ENCODE measurements at regions not wholly inside any gene's neighbourhood (a gene's known extent, or its start where the extent isn't known, plus 50 kb on each side); places are given as distances from the start of the nearest gene placed in this dataset.
"Not testable (repeated sequence)": the region's sequence is repeated elsewhere in the genome, so short reads cannot be mapped to it uniquely, and the experiment has no call there.

DNA sequence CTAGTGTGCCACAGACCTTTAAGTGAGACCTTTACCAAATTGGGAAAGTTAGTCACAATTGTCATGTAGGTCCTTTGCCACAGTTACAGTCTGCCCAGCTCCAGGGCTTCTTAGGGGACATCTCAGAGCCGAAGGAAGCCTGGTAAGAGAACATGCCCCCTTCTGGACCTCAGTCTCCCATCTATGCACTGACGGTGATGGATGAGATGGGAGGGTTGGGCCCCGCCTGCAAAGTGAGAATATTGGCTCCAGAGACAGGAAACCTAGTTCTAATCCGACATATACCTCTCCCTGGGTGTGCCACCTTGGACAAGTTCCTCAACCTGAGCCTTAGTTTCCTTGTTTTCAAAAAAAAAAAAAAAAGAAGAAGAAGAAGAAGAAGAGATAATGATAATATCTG is 85.1 kb upstream of the NAV2 start:
- DNase-seq (ENCODE audit: low read depth in 2 of 3, low spot score in 2 of 3) = no peak

DNA sequence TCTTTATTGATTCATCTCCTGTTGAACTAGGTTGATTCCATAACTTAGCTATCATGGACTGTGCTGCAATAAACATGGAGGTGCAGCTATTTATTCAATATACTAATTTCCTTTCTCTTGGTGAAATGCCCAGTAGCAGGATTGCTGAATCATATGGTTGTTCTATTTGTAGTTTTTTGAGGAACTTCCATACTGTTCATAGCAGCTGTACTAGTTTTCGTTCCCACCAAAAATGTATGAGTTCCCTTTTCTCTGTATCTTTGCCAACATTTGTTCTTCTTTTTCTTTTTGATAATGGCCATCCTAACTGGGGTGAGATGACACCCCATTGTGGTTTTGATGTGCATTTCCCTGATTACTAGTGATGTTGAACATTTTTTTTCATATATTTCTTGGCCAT is 87.2 kb upstream of the NAV2 start:
- no peak for DNase-seq (ENCODE audit: low read depth in 2 of 3, low spot score in 2 of 3)

- no peak for DNase-seq (ENCODE audit: low read depth in 2 of 3, low spot score in 2 of 3)
These were observed 94.7 kb upstream of the NAV2 start for GRCh38 chr11:19617696-19618523.

- no peak for DNase-seq (ENCODE audit: low read depth in 2 of 3, low spot score in 2 of 3)
These were observed 97.1 kb upstream of the NAV2 start for GRCh38 chr11:19615341-19616183.

DNA sequence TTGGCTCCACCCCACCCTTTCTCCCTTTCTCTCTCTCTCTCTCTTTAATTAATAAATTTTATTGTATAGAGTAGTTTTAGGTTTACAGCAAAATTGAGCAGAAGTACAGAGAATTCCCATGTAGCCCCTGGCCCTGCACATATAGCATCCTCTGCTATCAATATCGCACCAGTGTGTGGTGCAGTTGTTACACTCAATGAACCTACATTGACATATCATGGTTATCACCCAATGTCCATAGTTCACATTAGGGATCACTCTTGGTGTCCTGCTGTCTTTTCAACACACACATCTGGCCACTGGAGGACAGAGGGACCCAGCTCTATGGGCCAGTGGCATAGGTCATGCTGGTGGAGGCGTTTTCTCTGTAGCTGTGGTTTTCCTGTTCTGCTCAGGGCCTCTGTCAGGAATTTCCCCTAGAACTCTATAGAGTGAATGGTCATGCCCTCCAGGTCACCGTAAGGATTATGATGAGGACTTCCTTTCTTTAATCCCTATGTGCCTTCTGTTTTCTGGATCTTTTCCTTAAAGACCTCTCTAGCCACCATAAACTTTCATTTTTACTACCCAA is 98.2 kb upstream of the NAV2 start:
- DNase-seq (ENCODE audit: low read depth in 2 of 3, low spot score in 2 of 3) = no peak

DNA sequence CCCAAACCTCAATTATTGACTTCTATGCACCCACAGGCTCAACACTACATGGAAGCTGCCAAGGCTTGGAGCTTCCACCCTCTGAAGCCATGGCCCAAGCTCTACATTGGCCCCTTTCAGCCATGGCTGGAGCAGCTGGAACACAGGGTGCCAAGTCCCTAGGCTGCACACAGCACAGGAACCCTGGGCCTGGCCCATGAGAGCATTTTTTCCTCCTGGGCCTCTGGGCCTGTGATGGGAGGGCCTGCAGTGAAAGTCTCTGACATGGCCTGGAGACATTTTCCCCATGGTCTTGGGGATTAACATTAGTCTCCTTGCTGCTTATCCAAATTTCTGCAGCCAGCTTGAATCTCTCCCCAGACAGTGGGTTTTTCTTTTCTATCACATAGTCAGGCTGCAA is 100.6 kb upstream of the NAV2 start:
- not testable (repeated sequence) for DNase-seq (ENCODE audit: low read depth in 2 of 3, low spot score in 2 of 3)

GRCh38 chr11:19607656-19608360 is 104.8 kb upstream of the NAV2 start:
- no peak for DNase-seq (ENCODE audit: low read depth in 2 of 3, low spot score in 2 of 3)

DNA sequence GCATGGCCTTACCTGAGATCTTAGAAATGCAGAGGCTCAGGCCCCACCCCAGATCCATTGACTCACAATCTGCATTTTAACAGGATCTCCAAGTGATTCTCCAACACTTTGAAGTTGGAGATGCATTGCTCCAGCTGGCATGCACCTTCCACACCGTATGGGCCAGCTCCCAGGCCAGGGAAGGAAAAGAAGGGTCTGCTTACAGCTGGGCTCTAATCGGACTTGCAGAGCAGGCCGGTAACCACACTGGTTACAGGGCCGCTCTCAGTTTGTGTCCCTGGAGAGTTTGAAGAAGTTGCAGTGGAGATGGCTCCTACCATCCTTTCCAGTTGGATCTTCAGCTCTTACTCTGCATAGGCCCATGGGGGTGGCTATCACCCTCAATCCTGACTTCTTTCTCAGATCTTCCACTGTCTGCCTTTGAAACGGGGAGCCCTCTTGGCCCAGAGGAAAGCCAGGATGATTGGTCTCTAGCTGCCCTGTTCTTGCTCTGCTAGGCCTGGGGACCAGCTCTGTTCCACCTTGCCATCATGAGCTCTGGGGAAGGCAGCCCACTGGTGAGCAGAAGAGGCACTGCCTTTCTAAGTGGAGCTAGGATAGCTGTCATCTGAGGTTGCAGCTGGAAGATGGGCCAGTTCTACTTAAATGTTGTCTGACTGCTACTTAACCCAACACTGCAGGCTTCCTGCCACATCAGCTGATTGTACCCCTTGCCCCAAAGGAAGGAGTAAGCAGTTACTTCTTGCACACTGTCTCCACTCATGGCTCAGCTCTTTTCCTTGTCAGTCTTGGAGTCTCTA is 105.6 kb upstream of the NAV2 start:
- no peak for DNase-seq (ENCODE audit: low read depth in 2 of 3, low spot score in 2 of 3)

DNA sequence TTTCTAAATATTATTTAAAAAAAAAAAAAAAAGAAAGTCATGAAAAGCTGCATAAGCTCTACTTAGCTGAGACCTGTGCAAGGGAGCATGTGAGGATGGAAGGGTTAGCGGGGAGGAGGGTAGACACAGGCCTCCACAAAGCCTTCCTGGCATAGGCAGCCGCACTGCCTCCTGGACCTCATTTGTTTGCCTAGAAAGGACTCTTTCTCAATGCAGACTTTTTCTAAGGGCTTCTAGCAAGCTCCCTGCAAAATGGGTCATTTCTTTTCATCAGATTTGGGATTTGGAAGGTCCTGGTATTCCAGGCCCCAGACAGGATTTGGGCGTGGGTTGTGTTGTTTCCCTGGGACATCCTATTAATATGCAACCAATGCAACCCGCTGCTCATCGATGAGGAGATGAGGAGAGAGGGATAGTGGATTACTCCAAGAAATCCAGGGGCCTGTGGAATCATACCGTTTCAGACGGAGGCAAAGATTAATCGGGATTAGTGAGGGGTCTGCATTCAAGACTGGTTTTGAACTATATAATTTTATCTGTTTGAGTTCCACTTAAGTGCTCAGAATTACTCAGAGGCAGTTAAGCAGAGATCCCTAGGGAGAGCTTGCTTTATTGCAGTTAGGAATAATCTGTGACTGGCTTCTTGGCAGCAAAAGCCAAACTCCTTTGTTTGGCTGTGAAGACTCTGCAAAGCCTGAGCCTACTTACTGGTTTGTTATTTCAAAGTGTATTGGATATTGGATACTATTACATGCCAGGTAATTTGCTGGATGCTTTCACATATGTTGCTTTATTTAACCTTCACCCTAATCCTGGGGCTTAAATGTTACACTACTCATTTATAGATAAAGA is 106.9 kb upstream of the NAV2 start:
- no peak for DNase-seq (ENCODE audit: low read depth in 2 of 3, low spot score in 2 of 3)

DNA sequence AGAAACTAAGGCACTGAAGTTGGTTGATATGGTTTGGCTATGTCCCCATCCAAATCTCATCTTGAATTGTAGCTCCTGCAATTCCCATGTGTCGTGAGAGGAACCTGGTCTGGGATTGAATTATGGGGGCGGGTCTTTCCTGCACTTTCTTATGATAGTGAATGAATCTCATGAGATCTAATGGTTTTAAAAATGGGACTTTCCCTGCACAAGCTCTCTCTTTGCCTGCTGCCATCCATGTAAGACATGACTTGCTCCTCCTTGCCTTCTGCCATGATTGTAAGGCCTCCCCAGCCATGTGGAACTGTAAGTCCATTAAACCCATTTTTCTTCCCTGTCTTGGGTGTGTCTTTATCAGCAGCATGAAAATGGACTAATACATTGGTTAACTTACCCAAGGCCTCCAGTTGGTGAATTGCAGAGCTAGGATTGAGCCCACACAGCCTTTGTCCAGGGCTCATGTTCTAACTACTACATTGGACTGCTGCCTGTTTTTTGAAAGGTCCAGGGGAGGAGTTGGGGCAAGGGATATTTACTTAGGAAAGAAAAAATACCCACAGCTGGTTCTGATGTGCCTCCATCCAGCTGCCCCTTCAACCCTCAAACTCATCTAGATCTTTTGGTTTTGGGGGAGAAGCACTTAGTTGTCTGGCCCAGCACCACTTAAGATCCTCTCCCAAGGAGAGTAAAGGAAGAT is 107.8 kb upstream of the NAV2 start:
- no peak for DNase-seq (ENCODE audit: low read depth in 2 of 3, low spot score in 2 of 3)

- DNase-seq (ENCODE audit: low read depth in 2 of 3, low spot score in 2 of 3) = no peak
These were observed 108.9 kb upstream of the NAV2 start for GRCh38 chr11:19603771-19604170.

DNA sequence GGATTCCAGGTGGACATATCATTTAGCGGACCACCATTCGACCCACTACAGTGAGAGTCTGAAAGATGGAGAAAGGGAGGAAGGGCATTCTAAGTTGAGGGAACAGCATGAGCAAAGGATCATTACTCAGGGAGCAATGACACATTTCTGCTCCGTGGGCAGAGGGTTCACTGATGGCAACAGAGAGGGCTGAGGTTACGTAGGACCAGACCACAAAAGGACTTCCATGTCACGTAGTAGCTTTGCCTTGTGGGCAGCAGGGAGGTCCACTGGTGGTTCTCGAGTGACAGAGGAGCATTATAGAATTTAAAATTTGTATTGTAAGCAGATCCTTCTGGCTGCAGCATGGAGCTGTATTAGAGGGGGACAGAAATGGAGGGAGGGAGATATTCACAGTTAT is 109.7 kb upstream of the NAV2 start:
- DNase-seq (ENCODE audit: low read depth in 2 of 3, low spot score in 2 of 3) = no peak

- no peak for DNase-seq (ENCODE audit: low read depth in 2 of 3, low spot score in 2 of 3)
These were observed 110.2 kb upstream of the NAV2 start for GRCh38 chr11:19602406-19602805.

GRCh38 chr11:19601235-19601634 is 111.4 kb upstream of the NAV2 start:
- DNase-seq (ENCODE audit: low read depth in 2 of 3, low spot score in 2 of 3) = no peak

DNA sequence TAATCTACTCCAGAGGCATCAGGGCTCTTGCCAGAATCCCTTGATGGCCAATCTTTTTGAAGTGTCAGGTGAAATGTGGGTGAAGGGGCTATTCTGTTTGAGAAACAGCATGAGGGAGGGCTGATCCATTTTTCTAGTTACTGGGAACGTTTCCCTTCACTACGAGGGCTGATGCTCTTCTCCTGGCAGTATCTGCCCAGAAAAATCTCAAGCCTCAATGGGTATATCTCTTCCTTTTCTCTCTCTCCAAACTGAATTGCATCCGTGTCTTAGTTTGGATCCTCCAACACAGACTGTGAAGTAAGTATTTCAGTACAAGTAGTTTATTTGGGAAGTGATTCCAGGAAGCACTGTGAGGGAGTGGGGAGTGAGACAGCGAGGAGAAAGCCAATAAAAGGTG is 113.0 kb upstream of the NAV2 start:
- no peak for DNase-seq (ENCODE audit: low read depth in 2 of 3, low spot score in 2 of 3)

DNA sequence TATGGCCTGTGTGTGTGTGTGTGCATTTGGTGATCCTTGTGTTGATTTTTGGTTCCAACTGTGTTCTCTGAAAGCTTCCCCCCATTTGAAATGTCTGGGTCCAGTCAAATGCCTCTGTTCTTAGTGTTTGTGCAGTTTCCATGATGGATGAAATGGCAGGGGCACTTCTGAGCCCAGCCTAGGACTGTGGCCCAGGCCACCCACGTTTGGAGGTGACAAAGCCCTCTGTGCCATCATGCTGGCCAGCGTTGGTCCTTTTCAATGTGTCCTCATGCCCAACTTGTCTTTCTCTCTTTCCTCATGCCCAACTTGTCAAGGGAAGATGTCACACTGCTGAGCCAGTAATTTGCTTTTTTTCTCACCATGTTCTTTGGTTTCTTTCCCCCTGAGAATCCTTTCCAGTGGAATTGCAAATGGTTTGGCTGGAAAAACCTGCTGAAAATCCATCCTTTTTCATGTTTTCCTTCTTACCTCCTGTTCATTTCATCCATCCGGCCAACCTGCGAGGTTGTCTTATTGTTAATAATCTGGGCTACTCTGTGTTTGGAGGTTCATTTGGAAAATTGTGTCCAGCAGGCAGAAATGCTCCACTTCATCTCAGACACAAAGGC is 113.7 kb upstream of the NAV2 start:
- DNase-seq (ENCODE audit: low read depth in 2 of 3, low spot score in 2 of 3) = no peak

DNA sequence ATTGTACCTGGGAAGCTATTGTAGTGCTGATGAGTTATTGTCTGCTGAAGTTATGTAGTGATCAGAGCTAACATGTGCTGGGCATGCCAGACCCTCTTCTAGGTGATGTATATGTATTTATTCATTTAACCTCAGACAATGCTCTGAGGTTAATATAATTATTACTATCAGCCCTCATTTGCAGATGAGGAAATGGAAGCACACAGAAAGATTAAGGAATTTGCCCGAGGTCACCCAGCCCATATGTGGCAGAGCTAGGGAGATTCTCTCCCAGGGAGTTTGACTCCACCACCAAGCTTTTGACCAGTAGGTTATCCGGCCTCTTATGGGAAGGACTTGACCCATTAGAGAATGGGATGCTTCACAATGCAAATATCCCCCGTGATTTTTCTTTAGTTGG is 114.2 kb upstream of the NAV2 start:
- no peak for DNase-seq (ENCODE audit: low read depth in 2 of 3, low spot score in 2 of 3)

DNA sequence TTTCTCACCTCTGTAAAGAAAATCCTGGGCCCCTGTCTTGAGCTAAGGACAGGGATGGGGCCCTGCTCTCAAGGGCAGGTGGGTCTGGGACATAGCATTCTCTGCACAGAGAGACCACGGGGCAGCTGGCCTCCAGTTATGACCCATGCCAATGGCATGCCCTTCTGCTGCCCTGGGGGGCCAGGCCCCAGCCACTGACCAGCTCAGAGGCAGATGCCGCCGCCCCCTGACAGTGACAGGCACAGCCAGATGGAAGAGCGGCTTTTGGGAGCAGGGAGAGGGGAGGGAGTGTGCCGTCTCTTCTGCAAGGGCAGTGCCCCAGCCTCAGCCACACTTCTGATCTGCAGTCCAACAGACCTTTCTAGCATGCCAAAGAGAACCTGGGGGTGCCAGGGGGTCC is 114.8 kb upstream of the NAV2 start:
- DNase-seq (ENCODE audit: low read depth in 2 of 3, low spot score in 2 of 3) = no peak

DNA sequence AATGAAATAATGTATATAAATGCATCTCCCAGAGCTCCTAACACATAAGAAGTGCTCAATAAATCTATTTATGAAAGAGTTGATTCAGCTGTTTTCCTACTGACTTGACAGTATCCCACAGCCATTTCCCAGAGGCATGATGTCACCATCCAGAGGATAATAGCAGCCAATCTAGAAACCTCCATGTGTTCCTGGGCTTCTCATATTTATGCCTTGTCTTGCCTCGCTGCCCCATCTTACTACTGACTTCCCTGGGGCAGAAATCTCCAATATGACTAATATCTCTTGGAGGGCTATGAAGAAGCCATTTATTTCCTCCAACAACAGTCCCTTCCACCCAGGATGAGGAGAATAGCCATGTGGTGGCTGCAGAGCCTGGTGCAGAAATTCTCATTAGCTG is 115.4 kb upstream of the NAV2 start:
- DNase-seq (ENCODE audit: low read depth in 2 of 3, low spot score in 2 of 3) = no peak

Measured in activated CD8-positive, alpha-beta memory T cell treated with anti-CD3 and anti-CD28 coated beads for 48 hours (primary cell).